CD4-positive, alpha-beta T cell treated with Interleukin-15 for 1 hour (primary cell): ENCODE measurements at regions not wholly inside any gene's neighbourhood (a gene's known extent, or its start where the extent isn't known, plus 50 kb on each side); places are given as distances from the start of the nearest gene placed in this dataset.

Experiments used
- DNase-seq: peaks from one replicate; pipeline ENCODE4 v3.0.0-alpha.2; 2020

- no peak for DNase-seq
Measured at GRCh38 chr13:31853643-31854326, 114.5 kb downstream of the RXFP2 start.

DNA sequence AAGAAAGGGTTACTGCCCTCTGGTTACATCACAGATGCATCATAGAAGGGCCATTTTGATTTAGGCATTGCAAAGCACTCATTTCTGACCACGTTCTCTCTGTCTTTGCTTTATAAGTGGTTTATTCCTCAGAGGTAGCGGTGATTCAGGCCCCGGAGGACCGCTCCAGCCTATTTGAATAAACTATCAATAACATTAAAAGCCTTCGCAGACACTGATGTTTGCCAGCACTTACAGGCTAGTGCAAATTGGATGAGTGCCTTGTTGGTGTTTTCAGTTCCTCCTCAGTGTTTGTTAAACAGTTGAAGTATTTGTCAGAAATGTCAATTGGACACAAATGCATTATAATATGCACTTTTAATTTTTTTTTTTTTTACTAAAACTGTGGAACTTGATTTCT lies 120.2 kb downstream of the RXFP2 start:
- no peak for DNase-seq

GRCh38 chr13:31860002-31860401 lies 120.7 kb downstream of the RXFP2 start:
- no peak for DNase-seq

DNA sequence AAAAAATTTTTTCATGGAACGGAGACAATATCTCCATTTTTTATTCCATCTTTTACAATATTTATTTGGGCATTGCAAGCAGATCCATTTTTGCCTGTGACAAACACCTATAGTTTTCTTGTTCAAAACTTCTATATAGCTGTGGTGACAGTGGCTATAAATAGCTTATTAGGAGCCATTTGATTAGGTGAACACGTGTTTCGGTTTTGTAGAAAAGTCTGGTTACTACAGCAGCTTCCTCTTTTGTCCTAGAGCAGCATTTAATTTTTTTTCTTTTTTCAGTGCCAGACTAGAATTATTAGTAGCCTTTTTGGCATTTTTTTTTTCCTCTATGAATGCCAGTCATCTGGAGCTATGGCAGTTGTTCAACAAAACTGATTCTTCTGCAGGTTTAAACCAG lies 123.5 kb downstream of the RXFP2 start:
- DNase-seq: no peak

DNA sequence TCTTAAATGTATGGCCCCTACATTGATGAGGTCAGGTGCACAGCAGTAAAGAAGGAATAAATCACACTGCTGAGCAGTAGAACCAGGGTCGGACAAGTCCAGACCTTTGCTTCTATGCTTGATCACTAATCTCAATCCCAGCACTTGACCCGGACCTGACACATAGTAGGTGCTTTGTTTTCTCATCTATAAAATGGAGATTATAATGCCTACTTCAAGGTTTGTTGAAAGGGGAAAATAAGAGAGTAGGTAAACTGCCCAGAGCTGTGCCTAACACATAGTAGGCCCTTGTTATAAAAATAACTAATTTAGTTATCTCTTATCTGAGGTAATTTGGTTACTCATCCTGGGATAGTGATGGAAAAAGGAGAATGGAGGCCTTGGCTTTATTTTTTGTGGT lies 125.0 kb downstream of the RXFP2 start:
- DNase-seq: no peak

- DNase-seq: no peak
Measured at GRCh38 chr13:31866099-31866498, 126.8 kb downstream of the RXFP2 start.

- DNase-seq: no peak
Measured at GRCh38 chr13:31867709-31868108, 128.4 kb downstream of the RXFP2 start.

DNA sequence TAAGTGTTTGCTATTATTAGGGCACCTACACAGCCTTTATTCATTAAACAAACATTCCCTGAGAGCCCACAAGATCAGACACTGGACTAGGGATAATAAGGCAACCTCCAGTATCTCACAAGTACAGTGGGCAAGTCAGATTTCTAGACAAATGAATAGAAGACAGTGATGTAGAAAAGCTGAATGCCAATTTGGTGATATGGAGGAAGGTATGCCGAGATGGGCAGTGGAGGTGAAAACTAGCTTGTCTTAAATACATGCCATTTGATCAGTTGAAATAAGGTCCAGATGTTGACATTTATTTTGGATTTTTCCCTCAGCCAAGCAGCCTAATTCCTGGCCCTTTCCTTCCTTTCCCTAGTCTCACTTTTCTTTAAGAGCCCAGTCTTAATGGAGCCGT lies 130.3 kb downstream of the RXFP2 start:
- no peak for DNase-seq

GRCh38 chr13:31870511-31870910 lies 131.2 kb downstream of the RXFP2 start:
- DNase-seq: no peak

- DNase-seq: no peak
Measured at GRCh38 chr13:31873145-31873544, 133.8 kb downstream of the RXFP2 start.

GRCh38 chr13:31875134-31875533 lies 135.8 kb downstream of the RXFP2 start:
- no peak for DNase-seq

DNA sequence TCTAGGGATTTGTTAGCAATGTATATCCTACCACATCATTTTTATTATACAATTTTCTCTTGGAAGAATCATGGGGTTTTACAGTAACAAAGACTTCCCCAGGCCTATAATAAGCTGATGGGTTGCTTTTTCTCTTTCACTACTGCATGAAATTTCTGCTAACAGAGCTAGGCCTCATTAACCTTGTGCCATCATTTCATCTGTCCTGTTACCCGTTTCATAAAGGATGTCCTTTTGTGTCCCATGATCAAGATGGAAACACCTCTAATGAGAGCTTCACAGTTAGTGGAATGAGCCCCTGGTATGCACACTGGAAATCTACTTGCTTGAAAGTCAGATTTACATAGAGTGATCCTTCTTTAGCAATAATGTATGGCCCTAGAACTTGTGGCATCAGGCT lies 138.7 kb downstream of the RXFP2 start:
- no peak for DNase-seq

DNA sequence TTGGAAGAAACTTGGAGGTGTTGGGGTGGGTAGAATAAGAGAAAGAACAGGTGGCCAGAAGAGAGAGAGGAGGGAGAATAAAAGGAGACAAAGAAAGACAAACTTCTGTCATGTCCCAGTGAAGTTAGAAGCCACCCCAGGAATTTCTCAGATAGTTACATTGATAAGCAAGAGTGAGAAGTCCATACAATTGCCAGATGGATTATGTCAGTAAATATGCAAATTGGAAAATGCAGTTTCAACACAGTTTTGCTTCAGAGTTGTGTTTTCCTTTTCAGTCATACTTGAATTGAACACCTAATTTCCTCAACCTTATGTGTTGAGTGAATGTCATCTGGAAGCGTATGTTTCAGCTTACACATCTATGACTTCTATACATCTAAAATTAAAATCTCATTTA lies 139.2 kb downstream of the RXFP2 start:
- DNase-seq: no peak

GRCh38 chr13:31878955-31879354 lies 139.6 kb downstream of the RXFP2 start:
- DNase-seq: no peak

GRCh38 chr13:31880851-31881494 lies 141.6 kb downstream of the RXFP2 start:
- no peak for DNase-seq

DNA sequence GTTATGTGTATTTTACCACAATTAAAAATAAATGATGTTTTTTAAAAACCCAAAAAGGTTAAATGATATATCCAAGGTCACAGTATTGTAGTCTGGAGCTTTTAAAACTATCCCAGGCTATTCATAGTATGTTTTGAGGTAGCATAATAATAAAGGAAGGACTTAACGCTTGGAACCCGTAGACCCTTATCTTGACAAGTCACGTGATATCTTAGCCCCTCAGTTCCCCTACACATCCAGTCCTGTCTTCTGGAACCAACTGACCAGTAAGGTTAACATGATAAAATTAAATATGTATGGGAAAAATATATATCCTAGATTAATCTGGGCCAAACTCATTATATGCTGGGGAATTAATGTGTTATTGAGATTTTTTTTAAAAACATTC lies 142.2 kb downstream of the RXFP2 start:
- DNase-seq: no peak

- no peak for DNase-seq
Measured at GRCh38 chr13:31882794-31883193, 143.5 kb downstream of the RXFP2 start.

GRCh38 chr13:31884556-31884955 lies 145.2 kb downstream of the RXFP2 start:
- DNase-seq: no peak

DNA sequence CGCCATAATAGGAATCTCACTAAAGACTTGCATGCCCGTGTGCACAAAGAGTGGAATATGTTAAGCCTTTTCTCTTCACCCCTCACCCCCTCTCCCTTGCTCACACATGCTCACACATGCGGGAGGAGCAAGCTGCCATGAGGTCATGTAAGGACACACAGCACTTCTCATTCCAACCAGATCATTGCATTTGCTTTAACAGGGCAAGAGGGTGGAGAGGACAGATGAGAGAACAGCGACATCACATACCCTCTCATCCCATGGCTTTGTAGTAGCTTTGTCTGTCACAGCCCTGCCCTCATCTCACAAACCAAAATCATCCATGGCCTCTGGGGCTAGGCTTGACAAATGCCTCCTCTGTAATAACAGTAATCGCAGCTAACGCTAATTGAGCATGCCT lies 145.6 kb upstream of the FRY start:
- DNase-seq: no peak

- no peak for DNase-seq
Measured at GRCh38 chr13:31887286-31887685, 144.3 kb upstream of the FRY start.

GRCh38 chr13:31890946-31891345 lies 140.6 kb upstream of the FRY start:
- DNase-seq: no peak

- DNase-seq: no peak
Measured at GRCh38 chr13:31891472-31891871, 140.1 kb upstream of the FRY start.

GRCh38 chr13:31894931-31895330 lies 136.6 kb upstream of the FRY start:
- DNase-seq: no peak

DNA sequence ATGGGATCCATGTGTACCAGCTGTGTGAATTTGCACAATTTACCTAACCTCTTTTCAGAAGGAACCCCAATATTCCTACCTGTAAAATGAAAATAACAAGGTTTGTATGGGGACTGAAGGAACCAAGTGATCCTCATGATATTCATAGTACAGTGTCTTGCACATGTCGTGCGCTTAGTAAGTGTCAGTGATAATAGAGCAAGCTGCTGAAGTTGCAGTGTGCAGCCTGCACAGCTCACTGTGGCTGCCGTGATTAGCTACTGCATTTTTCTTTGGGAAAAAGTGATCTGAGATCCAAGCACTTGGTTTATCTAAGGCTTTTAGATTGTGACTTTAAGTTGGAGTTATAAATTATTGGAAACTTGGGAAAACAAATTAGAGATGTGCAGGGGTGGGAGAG lies 135.9 kb upstream of the FRY start:
- DNase-seq: no peak

- no peak for DNase-seq
Measured at GRCh38 chr13:31896427-31896826, 135.1 kb upstream of the FRY start.
